H9 (cell line): ENCODE measurements at regions not wholly inside any gene's neighbourhood (a gene's known extent, or its start where the extent isn't known, plus 50 kb on each side); places are given as distances from the start of the nearest gene placed in this dataset.

ENCODE experiments used
- DNase-seq: peaks from one replicate; pipeline ENCODE4 v3.0.0-alpha.2; 2017
- H2AFZ ChIP-seq: one replicate; pipeline ENCODE4 v1.6.1; 2013; ENCODE audit warnings: mild to moderate bottlenecking, low read length, control low read depth, moderate library complexity
- H2AK5ac ChIP-seq: 2 replicates; pipeline ENCODE4 v1.6.1; 2013; ENCODE audit warnings: low read length, control low read depth, mixed read lengths; ENCODE audit not compliant: insufficient read length
- H2BK120ac ChIP-seq: one replicate; pipeline ENCODE4 v1.6.1; 2013; ENCODE audit warnings: low read depth, mild to moderate bottlenecking, low read length, control low read depth, inconsistent platforms; ENCODE audit not compliant: poor library complexity, severe bottlenecking
- H2BK12ac ChIP-seq: 2 replicates; pipeline ENCODE4 v1.6.1; 2013; ENCODE audit warnings: low read length, control low read depth, mixed read lengths, low read depth; ENCODE audit not compliant: insufficient read length
- H2BK15ac ChIP-seq: 2 replicates; pipeline ENCODE4 v1.6.1; 2013; ENCODE audit warnings: low read depth, low read length, control low read depth
- H2BK20ac ChIP-seq: one replicate; pipeline ENCODE4 v1.6.1; 2013; ENCODE audit warnings: low read depth, mild to moderate bottlenecking, low read length, control low read depth, inconsistent platforms; ENCODE audit not compliant: poor library complexity, severe bottlenecking
- H2BK5ac ChIP-seq: 2 replicates; pipeline ENCODE4 v1.6.1; 2013; ENCODE audit warnings: low read length, control low read depth, mixed read lengths; ENCODE audit not compliant: insufficient read length
- H3K14ac ChIP-seq: 2 replicates; pipeline ENCODE4 v1.6.1; 2013; ENCODE audit warnings: low read length, control low read depth; ENCODE audit not compliant: insufficient read depth
- H3K18ac ChIP-seq: 2 replicates; pipeline ENCODE4 v1.6.1; 2013; ENCODE audit warnings: low read depth, mild to moderate bottlenecking, mixed read lengths, low read length, control low read depth; ENCODE audit not compliant: insufficient read length
- H3K23ac ChIP-seq: 2 replicates; pipeline ENCODE4 v1.6.1; 2013; ENCODE audit warnings: low read length, control low read depth, mixed read lengths, low read depth; ENCODE audit not compliant: insufficient read length
- H3K23me2 ChIP-seq: 2 replicates; pipeline ENCODE4 v1.6.1; 2013; ENCODE audit warnings: low read depth, mild to moderate bottlenecking, mixed read lengths, low read length, control low read depth; ENCODE audit not compliant: insufficient read length, poor library complexity, severe bottlenecking
- H3K27ac ChIP-seq: 2 replicates; pipeline ENCODE4 v1.5.1; 2013; ENCODE audit warnings: low read length, control low read depth, mixed read lengths, low read depth; ENCODE audit not compliant: insufficient read length
- H3K27me3 ChIP-seq: 2 replicates; pipeline ENCODE4 v1.6.1; 2013; ENCODE audit warnings: low read length, control low read depth, inconsistent platforms; ENCODE audit not compliant: insufficient read depth
- H3K4ac ChIP-seq: 2 replicates; pipeline ENCODE4 v1.6.1; 2013; ENCODE audit warnings: low read depth, mild to moderate bottlenecking, control low read depth, inconsistent platforms, low read length, moderate library complexity
- H3K4me1 ChIP-seq: 2 replicates; pipeline ENCODE4 v1.6.1; 2013; ENCODE audit warnings: low read length, control low read depth, inconsistent platforms; ENCODE audit not compliant: insufficient read depth
- H3K4me2 ChIP-seq: 2 replicates; pipeline ENCODE4 v1.6.1; 2013; ENCODE audit warnings: low read length, control low read depth, mixed read lengths; ENCODE audit not compliant: insufficient read length, insufficient read depth
- H3K56ac ChIP-seq: 2 replicates; pipeline ENCODE4 v1.6.1; 2013; ENCODE audit warnings: low read depth, mild to moderate bottlenecking, mixed read lengths, low read length, control low read depth; ENCODE audit not compliant: insufficient read length
- H3K79me1 ChIP-seq: 2 replicates; pipeline ENCODE4 v1.6.1; 2013; ENCODE audit warnings: low read depth, mild to moderate bottlenecking, moderate library complexity, low read length, control low read depth, inconsistent platforms; ENCODE audit not compliant: insufficient read depth, poor library complexity, severe bottlenecking
- H3K79me2 ChIP-seq: 2 replicates; pipeline ENCODE4 v1.6.1; 2013; ENCODE audit warnings: low read length, control low read depth, inconsistent platforms; ENCODE audit not compliant: insufficient read depth
- H3K9ac ChIP-seq: 2 replicates; pipeline ENCODE4 v1.6.1; 2013; ENCODE audit warnings: low read length, control low read depth, mixed read lengths; ENCODE audit not compliant: insufficient read length; ENCODE audit errors: extremely low read depth
- H3K9me3 ChIP-seq: one replicate; pipeline ENCODE4 v1.6.1; 2013; ENCODE audit warnings: low read depth, low read length, inconsistent platforms; ENCODE audit not compliant: control insufficient read depth
- H3T11ph ChIP-seq: one replicate; pipeline ENCODE4 v1.6.1; 2013; ENCODE audit warnings: mild to moderate bottlenecking, low read length, control low read depth, inconsistent platforms
- H4K20me1 ChIP-seq: one replicate; pipeline ENCODE4 v1.6.1; 2013; ENCODE audit not compliant: control insufficient read depth, insufficient read length, insufficient read depth
- H4K5ac ChIP-seq: 2 replicates; pipeline ENCODE4 v1.6.1; 2013; ENCODE audit warnings: low read depth, mild to moderate bottlenecking, mixed read lengths, low read length, control low read depth; ENCODE audit not compliant: insufficient read length
- H4K8ac ChIP-seq: replicated peaks from 2 replicates; pipeline ENCODE4 v1.6.1; 2013; ENCODE audit warnings: low read length, control low read depth, mixed read lengths, low read depth; ENCODE audit not compliant: insufficient read length
- H4K91ac ChIP-seq: 2 replicates; pipeline ENCODE4 v1.6.1; 2013; ENCODE audit warnings: low read depth, mild to moderate bottlenecking, moderate library complexity, mixed read lengths, low read length, control low read depth; ENCODE audit not compliant: insufficient read length
- H3K27ac Mint-ChIP-seq, 3 experiments: 2 replicates in 2 of 3; 3 replicates in 1 of 3; pipeline ENCODE4 v1.8.0; 2020 to 2021; ENCODE audit warnings: mixed read lengths in 3 of 3, mild to moderate bottlenecking in 1 of 3, moderate library complexity in 1 of 3
- H3K27me3 Mint-ChIP-seq: 2 replicates; pipeline ENCODE4 v1.8.0; 2021; ENCODE audit warnings: low read depth, mild to moderate bottlenecking, moderate library complexity, mixed read lengths
- H3K36me3 Mint-ChIP-seq, 3 experiments: 2 replicates in 2 of 3; 3 replicates in 1 of 3; pipeline ENCODE4 v1.8.0; 2020 to 2021; ENCODE audit warnings: low read depth in 3 of 3, mixed read lengths in 3 of 3; ENCODE audit not compliant: insufficient read depth in 1 of 3
- H3K4me1 Mint-ChIP-seq, 2 experiments: 2 replicates each; pipeline ENCODE4 v1.8.0; 2020; ENCODE audit warnings: mixed read lengths in 2 of 2
- H3K4me3 Mint-ChIP-seq, 2 experiments: 2 replicates in 1 of 2; 3 replicates in 1 of 2; pipeline ENCODE4 v1.8.0; 2020 to 2021; ENCODE audit warnings: mild to moderate bottlenecking in 2 of 2, mixed read lengths in 2 of 2, moderate library complexity in 1 of 2
- H3K9me3 Mint-ChIP-seq, 2 experiments: 2 replicates in 1 of 2; 3 replicates in 1 of 2; pipeline ENCODE4 v1.8.0; 2020; ENCODE audit warnings: mild to moderate bottlenecking in 2 of 2, mixed read lengths in 2 of 2, moderate library complexity in 1 of 2
- CTCF ChIP-seq: fragments of 200-600 bp; sonication (generic); conservative IDR thresholded peaks from 3 replicates; pipeline ENCODE4 v1.8.0; 2021; ENCODE audit warnings: antibody characterized with exemption, mild to moderate bottlenecking
- WGBS: extraction: QIAGEN DNeasy Blood & Tissue Kit; methylation state at CpG from one replicate; pipeline ENCODE4 v1.1.7; 2013; ENCODE audit warnings: missing lambda C conversion rate, low lambda C conversion rate, mixed read lengths; ENCODE audit not compliant: insufficient read length; ENCODE audit errors: extremely low coverage; 5-methylcytosine and 5-hydroxymethylcytosine counted together

GRCh38 chr10:64011912-64012714 is 490.9 kb downstream of the REEP3 start:
- no peak overlapping the region for H2BK20ac ChIP-seq
- no peak overlapping the region for H2BK15ac ChIP-seq
- no peaks in the 10 kb centered on the region for H3K9me3 ChIP-seq
- peaks cover 4 to 8% (median 5%) of the 10 kb centered on the region in 3 experiments; a peak in 6 of 7 replicates for H3K36me3 Mint-ChIP-seq
- H3K4me3 Mint-ChIP-seq = no peak overlapping the region
- H3K23ac ChIP-seq = no peak overlapping the region
- H3K14ac ChIP-seq = no peak overlapping the region
- no peaks in the 10 kb centered on the region for H3K23me2 ChIP-seq
- H2BK120ac ChIP-seq = no peak overlapping the region
- H3K9ac ChIP-seq = no peak overlapping the region
- no peak overlapping the region for H4K91ac ChIP-seq
- DNase-seq = no peak
- no peak overlapping the region for H3K18ac ChIP-seq
- no peak overlapping the region for H2BK5ac ChIP-seq
- no peak overlapping the region for H3K4ac ChIP-seq
- no peak overlapping the region for H3K4me2 ChIP-seq
- peaks cover 7% of the 10 kb centered on the region in 2 experiments for H3K9me3 Mint-ChIP-seq
- H4K8ac ChIP-seq = no peak overlapping the region
- H3K27ac ChIP-seq = no peak overlapping the region
- H2AFZ ChIP-seq = no peak overlapping the region
- no peaks in the 10 kb centered on the region for H3K27me3 ChIP-seq
- no peak for TF ChIP-seq CTCF
- no peaks in the 10 kb centered on the region for H3K79me1 ChIP-seq
- no CpG with 5 or more reads among the region's 7 CpGs for WGBS
- H4K5ac ChIP-seq = no peak overlapping the region
- 0 out of 2 replicates have a peak, but pooled peaks cover 1% of the 10 kb centered on the region for H3K27me3 Mint-ChIP-seq
- H4K20me1 ChIP-seq = no peaks in the 10 kb centered on the region
- peak overlapping the region in 2 of 3 experiments; percentile 21 to 65; a peak in 2 of 7 replicates for H3K27ac Mint-ChIP-seq
- no peak overlapping the region for H3K56ac ChIP-seq
- H2AK5ac ChIP-seq = no peak overlapping the region
- H2BK12ac ChIP-seq = no peak overlapping the region
- H3T11ph ChIP-seq = no peak overlapping the region
- H3K79me2 ChIP-seq = no peaks in the 10 kb centered on the region
- H3K4me1 ChIP-seq = peaks cover 4% of the 10 kb centered on the region; the same call in 1 of the 2 replicates
- H3K4me1 Mint-ChIP-seq = peaks cover 8 to 14% of the 10 kb centered on the region in 2 experiments
